ENCODE measurements at regions not wholly inside any gene's neighbourhood (a gene's known extent, or its start where the extent isn't known, plus 50 kb on each side); places are given as distances from the start of the nearest gene placed in this dataset.

GRCh38 chr9:89839449-89839848 lies 234.6 kb downstream of the GADD45G start:
- intact Hi-C loops (cut with micrococcal nuclease) = no loop called here
- no peak overlapping the region for H3K27ac Mint-ChIP-seq
- no peaks in the 10 kb centered on the region for H3K27me3 Mint-ChIP-seq
- no peak for ATAC-seq (ENCODE audit: low read depth)
- H3K4me3 Mint-ChIP-seq = no peak overlapping the region
- POLR2A ChIA-PET = no interaction called here
- no peaks in the 10 kb centered on the region for H3K9me3 Mint-ChIP-seq
- no peaks in the 10 kb centered on the region for H3K4me1 Mint-ChIP-seq
- no peaks in the 10 kb centered on the region for H3K36me3 Mint-ChIP-seq (ENCODE audit: low read depth)
- DNase-seq = no peak
- TF ChIP-seq, protein P1, sequence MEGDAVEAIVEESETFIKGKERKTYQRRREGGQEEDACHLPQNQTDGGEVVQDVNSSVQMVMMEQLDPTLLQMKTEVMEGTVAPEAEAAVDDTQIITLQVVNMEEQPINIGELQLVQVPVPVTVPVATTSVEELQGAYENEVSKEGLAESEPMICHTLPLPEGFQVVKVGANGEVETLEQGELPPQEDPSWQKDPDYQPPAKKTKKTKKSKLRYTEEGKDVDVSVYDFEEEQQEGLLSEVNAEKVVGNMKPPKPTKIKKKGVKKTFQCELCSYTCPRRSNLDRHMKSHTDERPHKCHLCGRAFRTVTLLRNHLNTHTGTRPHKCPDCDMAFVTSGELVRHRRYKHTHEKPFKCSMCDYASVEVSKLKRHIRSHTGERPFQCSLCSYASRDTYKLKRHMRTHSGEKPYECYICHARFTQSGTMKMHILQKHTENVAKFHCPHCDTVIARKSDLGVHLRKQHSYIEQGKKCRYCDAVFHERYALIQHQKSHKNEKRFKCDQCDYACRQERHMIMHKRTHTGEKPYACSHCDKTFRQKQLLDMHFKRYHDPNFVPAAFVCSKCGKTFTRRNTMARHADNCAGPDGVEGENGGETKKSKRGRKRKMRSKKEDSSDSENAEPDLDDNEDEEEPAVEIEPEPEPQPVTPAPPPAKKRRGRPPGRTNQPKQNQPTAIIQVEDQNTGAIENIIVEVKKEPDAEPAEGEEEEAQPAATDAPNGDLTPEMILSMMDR (IDR thresholded peaks at IDR 0.05) = no peak
- CTCF ChIA-PET = interaction anchor here (1.0 kb wide), 1 partner anchor 237 kb away, joined by 3 read pairs; no protein-coding TSS in a partner anchor

DNA sequence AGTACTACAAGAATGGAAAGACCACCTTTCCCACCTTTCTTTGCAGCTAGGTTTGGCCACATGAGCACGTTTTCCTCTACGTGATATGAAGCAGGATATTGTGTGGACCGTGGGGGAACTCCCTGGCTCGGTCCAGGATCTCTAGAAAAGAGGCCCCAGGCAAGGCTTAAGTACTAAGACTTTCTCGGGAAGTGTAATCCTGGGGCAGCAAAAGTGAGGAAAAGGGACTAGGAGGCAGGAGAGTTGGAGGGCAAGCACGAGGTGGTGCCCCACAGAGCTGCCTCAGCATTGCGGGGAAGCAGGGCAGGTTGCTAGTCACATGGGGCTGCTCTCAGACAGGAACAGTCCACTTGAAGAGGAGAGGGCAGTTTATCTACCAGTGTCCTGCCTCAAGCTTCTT lies 235.1 kb downstream of the GADD45G start:
- ChIA-PET POLR2A (no interaction called here), CTCF (interaction anchor here (1.0 kb wide), 1 partner anchor 237 kb away, joined by 3 read pairs; no protein-coding TSS in a partner anchor)
- ATAC-seq (ENCODE audit: low read depth) (no peak), DNase-seq (no peak)
- Mint-ChIP-seq H3K36me3 (ENCODE audit: low read depth) (no peaks in the 10 kb centered on the region), H3K9me3 (no peaks in the 10 kb centered on the region), H3K4me1 (no peaks in the 10 kb centered on the region), H3K27ac (no peak overlapping the region), H3K4me3 (no peak overlapping the region), H3K27me3 (no peaks in the 10 kb centered on the region)
- TF ChIP-seq, protein P1 (IDR thresholded peaks at IDR 0.05) = no peak
- intact Hi-C loops (cut with micrococcal nuclease) = no loop called here

- ChIA-PET POLR2A (no interaction called here), CTCF (no interaction called here)
- no peak overlapping the region for H3K4me3 Mint-ChIP-seq
- H3K36me3 Mint-ChIP-seq (ENCODE audit: low read depth) = no peaks in the 10 kb centered on the region
- TF ChIP-seq, protein P1 (IDR thresholded peaks at IDR 0.05) = no peak
- no peaks in the 10 kb centered on the region for H3K9me3 Mint-ChIP-seq
- intact Hi-C loops (cut with micrococcal nuclease) = no loop called here
- DNase-seq (no peak), ATAC-seq (ENCODE audit: low read depth) (no peak)
- H3K4me1 Mint-ChIP-seq = no peaks in the 10 kb centered on the region
- H3K27ac Mint-ChIP-seq = no peak overlapping the region
- H3K27me3 Mint-ChIP-seq = no peaks in the 10 kb centered on the region
Observed at GRCh38 chr9:89841456-89841855, 236.6 kb downstream of the GADD45G start.

DNA sequence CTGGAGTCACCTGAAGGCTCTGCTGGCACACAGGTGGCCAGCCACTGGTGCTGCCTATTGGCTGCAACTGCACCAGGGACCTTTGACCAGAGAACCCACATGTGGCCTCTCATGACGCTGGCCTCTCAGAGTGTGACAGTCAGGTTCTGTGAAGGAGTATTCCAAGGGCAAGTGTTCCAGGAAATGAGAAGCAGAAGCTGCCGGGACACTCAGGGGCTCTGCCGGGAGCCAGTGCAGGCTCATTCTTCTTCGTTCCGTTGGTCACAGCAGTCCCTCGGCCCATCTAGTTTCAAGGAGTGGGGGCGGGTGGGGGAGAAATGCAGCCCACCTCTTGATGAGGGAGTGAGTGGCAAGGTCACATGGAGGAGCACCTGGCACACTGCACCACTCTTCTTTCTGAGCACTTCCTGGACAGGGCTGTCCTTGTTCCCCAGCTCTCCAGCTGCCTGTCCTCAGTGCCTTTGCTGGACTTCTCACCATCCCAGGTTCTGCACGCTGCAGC lies 237.5 kb downstream of the GADD45G start:
- no peak for ATAC-seq (ENCODE audit: low read depth)
- ChIA-PET POLR2A (no interaction called here), CTCF (no interaction called here)
- no peaks in the 10 kb centered on the region for H3K4me1 Mint-ChIP-seq
- H3K36me3 Mint-ChIP-seq (ENCODE audit: low read depth) = no peaks in the 10 kb centered on the region
- TF ChIP-seq, protein P1 (IDR thresholded peaks at IDR 0.05) = no peak
- intact Hi-C loops (cut with micrococcal nuclease) = no loop called here
- H3K27me3 Mint-ChIP-seq = no peaks in the 10 kb centered on the region
- no peaks in the 10 kb centered on the region for H3K9me3 Mint-ChIP-seq
- no peak overlapping the region for H3K27ac Mint-ChIP-seq
- DNase-seq = no peak
- H3K4me3 Mint-ChIP-seq = no peak overlapping the region

DNA sequence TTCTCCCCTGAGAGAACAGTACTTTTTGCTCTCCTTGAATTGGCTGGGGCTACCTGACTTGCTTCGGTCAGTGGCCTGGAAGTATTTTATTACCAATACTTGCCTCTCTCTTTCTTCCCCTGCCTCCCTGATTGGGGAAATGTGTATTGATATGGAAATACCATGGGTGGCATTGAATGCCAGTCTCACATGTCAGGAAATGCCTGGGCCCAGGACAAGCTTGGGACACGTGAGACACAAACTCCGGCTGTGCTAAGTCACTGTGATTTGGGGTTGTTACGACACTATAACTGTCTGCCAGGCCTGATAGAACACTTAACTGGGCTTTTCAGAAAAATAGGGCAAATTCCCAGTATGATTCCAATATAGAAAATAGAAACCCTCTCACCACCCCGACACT lies 238.3 kb downstream of the GADD45G start:
- no peak overlapping the region for H3K27ac Mint-ChIP-seq
- H3K36me3 Mint-ChIP-seq (ENCODE audit: low read depth) = no peaks in the 10 kb centered on the region
- TF ChIP-seq, protein P1 (IDR thresholded peaks at IDR 0.05) = no peak
- DNase-seq (no peak), ATAC-seq (ENCODE audit: low read depth) (no peak)
- CTCF ChIA-PET = no interaction called here
- no peaks in the 10 kb centered on the region for H3K4me1 Mint-ChIP-seq
- no peaks in the 10 kb centered on the region for H3K27me3 Mint-ChIP-seq
- no peaks in the 10 kb centered on the region for H3K9me3 Mint-ChIP-seq
- intact Hi-C loops (cut with micrococcal nuclease) = no loop called here
- POLR2A ChIA-PET = no interaction called here
- no peak overlapping the region for H3K4me3 Mint-ChIP-seq

All from activated B cell treated with CpG ODN at 0.5 μM for 24 hours (primary cell).